ENCODE measurements at regions not wholly inside any gene's neighbourhood (a gene's known extent, or its start where the extent isn't known, plus 50 kb on each side); places are given as distances from the start of the nearest gene placed in this dataset.
"Not testable (repeated sequence)": the region's sequence is repeated elsewhere in the genome, so short reads cannot be mapped to it uniquely, and the experiment has no call there.

DNA sequence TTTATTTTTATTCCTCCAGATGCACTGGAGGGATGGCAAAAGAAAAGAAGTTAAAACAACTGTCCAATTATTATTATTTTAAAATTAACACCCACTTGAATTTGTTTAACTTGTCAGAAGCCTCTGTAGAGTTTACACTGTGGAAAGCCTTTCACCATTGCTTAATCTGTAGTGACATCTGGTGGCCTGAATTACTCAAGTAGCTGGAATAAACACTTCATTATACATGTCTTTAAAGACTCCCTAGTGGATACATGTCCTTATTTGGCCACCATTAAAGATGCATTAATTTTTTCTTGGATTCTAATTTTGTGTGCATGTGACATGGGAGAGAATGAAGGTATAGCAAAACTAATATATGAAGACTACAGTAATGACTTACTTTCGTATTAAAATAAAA lies 1496.5 kb downstream of the FAM181B start:
- Mint-ChIP-seq H3K4me3 (no peak overlapping the region), H3K36me3 (no peaks in the 10 kb centered on the region), H3K27ac (no peak overlapping the region), H3K9me3 (peaks cover 0 to 6% (median 3%) of the 10 kb centered on the region in 8 donors), H3K4me1 (no peaks in the 10 kb centered on the region), H3K27me3 (no peaks in the 10 kb centered on the region)
- Histone ChIP-seq H3K27ac (ENCODE audit: low read depth, low read length) (no peak overlapping the region), H3K9me3 (ENCODE audit: control insufficient read depth in 1 of 2, low read length in 2 of 2) (no peaks in the 10 kb centered on the region), H3K27me3 (ENCODE audit: insufficient read depth, low read length) (no peaks in the 10 kb centered on the region), H3K4me3 (ENCODE audit: low read length in 2 of 2) (no peak overlapping the region), H3K36me3 (ENCODE audit: insufficient read depth, low read length) (no peaks in the 10 kb centered on the region), H3K4me1 (ENCODE audit: insufficient read depth, low read length) (no peaks in the 10 kb centered on the region)
- DNase-seq = no peak
- POLR2A ChIA-PET (ENCODE audit: partially characterized antibody) = no interaction called here
- intact Hi-C loops (cut with micrococcal nuclease) = no loop called here
- CTCF ChIA-PET (ENCODE audit: partially characterized antibody) = no interaction called here

DNA sequence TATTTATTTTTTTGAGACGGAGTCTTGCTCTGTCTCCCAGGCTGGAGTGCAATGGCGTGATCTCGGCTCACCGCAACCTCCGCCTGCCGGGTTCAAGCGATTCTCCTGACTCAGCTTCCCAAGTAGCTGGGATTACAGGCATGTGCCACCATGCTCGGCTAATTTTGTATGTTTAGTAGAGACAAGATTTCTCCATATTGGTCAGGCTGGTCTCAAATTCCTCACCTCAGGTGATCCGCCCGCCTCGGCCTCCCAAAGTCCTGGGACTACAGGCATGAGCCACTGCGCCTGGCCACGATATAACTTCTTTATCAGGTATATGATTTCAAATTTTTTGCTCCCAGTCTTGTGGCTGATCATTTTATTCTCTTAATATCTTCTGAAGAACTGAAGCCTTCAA lies 1506.3 kb downstream of the FAM181B start:
- H3K36me3 Mint-ChIP-seq; H3K9me3 ChIP-seq (ENCODE audit: control insufficient read depth in 1 of 2, low read length in 2 of 2); intact Hi-C loops (cut with micrococcal nuclease); DNase-seq; H3K27ac Mint-ChIP-seq; CTCF ChIA-PET (ENCODE audit: partially characterized antibody); H3K27me3 ChIP-seq (ENCODE audit: insufficient read depth, low read length); H3K36me3 ChIP-seq (ENCODE audit: insufficient read depth, low read length); H3K4me1 ChIP-seq (ENCODE audit: insufficient read depth, low read length); H3K4me1 Mint-ChIP-seq; H3K27me3 Mint-ChIP-seq; H3K9me3 Mint-ChIP-seq; H3K4me3 Mint-ChIP-seq; H3K4me3 ChIP-seq (ENCODE audit: low read length in 2 of 2); POLR2A ChIA-PET (ENCODE audit: partially characterized antibody); H3K27ac ChIP-seq (ENCODE audit: low read depth, low read length): not testable (repeated sequence)

DNA sequence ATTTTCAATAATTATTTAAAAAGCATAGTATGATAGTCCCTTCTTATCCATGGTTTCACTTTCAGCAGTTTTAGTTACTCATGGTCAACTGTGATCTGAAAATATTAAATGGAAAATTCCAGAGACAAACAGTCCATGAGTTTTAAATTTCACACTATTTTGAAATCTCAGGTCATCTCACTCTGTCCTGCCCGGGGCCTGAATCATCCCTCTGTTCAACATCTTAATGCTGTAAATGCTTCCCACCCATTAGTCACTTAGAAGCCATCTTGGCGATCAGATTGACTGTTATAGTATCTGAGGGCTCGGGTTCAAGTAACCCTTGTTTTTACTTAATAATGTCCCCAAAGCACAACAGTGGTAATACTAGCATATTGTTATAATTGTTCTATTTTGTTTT lies 1509.3 kb downstream of the FAM181B start:
- H3K27me3 ChIP-seq (ENCODE audit: insufficient read depth, low read length) = no peaks in the 10 kb centered on the region
- H3K4me1 ChIP-seq (ENCODE audit: insufficient read depth, low read length) = no peaks in the 10 kb centered on the region
- H3K4me3 ChIP-seq (ENCODE audit: low read length in 2 of 2) = no peak overlapping the region
- Mint-ChIP-seq H3K4me3 (no peak overlapping the region), H3K36me3 (no peaks in the 10 kb centered on the region), H3K27me3 (no peaks in the 10 kb centered on the region), H3K4me1 (no peaks in the 10 kb centered on the region), H3K27ac (no peak overlapping the region), H3K9me3 (peaks cover 0 to 10% (median 5%) of the 10 kb centered on the region in 8 donors)
- POLR2A ChIA-PET (ENCODE audit: partially characterized antibody) = no interaction called here
- H3K9me3 ChIP-seq (ENCODE audit: control insufficient read depth in 1 of 2, low read length in 2 of 2) = no peaks in the 10 kb centered on the region
- H3K36me3 ChIP-seq (ENCODE audit: insufficient read depth, low read length) = no peaks in the 10 kb centered on the region
- CTCF ChIA-PET (ENCODE audit: partially characterized antibody) = no interaction called here
- no peak overlapping the region for H3K27ac ChIP-seq (ENCODE audit: low read depth, low read length)
- intact Hi-C loops (cut with micrococcal nuclease) = no loop called here
- no peak for DNase-seq

DNA sequence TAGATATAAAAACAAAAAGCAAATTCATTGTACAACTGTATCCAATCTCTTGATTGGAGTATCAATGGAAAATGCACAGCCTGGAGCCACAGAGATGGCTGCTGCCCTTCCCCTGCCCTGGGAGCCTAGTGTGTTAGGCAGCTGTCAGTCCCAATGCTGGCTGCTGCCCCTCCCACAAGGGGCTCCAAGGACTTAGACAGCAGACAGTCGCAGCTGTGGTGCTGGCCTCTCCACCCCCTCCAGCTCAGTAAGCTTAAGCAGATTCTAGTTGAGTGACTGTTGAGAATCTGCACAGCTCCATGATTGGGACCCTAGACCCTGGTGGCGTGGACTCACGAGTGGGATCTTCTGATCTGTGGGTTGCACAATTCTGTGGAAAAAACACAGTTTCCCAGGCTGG lies 1511.2 kb downstream of the FAM181B start:
- CTCF ChIA-PET (ENCODE audit: partially characterized antibody) = no interaction called here

DNA sequence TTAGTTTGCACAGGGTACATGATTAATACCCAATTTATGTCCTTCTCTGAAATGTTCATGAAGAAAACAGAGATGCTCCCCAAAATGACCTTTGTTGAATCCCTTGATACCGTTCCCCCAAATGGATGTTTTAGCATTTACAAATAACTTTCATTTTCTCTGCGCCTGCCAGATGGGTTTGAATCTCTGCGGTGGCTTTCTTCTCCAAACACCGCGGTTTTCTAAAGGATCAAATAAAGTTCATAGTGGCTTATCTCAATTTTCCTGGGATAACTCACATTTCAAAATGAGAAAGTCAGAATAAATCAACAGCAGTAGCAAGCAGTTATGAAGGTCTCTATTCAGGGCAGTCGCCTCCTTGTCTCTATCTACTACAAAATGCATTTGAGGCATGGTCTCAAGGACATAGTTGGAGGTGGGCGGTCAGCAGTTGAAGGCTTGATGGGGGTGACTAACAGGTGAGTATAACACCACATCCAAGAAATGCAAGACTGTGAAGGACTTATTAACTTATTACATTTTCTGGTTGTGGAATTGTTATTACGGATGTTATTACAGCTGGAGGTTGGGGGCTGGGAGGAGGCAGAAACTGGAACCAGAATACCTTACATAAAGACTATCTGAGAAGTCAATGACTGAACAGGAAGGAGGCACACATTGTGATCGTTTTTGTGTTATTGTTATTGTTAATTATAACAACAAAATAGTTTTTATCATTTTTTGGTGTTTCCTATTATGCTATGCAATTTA lies 1513.3 kb downstream of the FAM181B start:
- no peak for DNase-seq
- H3K4me3 Mint-ChIP-seq = no peak overlapping the region
- H3K4me1 Mint-ChIP-seq = no peaks in the 10 kb centered on the region
- no peaks in the 10 kb centered on the region for H3K36me3 Mint-ChIP-seq
- POLR2A ChIA-PET (ENCODE audit: partially characterized antibody) = no interaction called here
- CTCF ChIA-PET (ENCODE audit: partially characterized antibody) = no interaction called here
- intact Hi-C loops (cut with micrococcal nuclease) = no loop called here
- Histone ChIP-seq H3K27me3 (ENCODE audit: insufficient read depth, low read length) (no peaks in the 10 kb centered on the region), H3K9me3 (ENCODE audit: control insufficient read depth in 1 of 2, low read length in 2 of 2) (peaks cover 0 to 4% of the 10 kb centered on the region in 2 donors), H3K4me1 (ENCODE audit: insufficient read depth, low read length) (no peaks in the 10 kb centered on the region), H3K4me3 (ENCODE audit: low read length in 2 of 2) (no peak overlapping the region), H3K36me3 (ENCODE audit: insufficient read depth, low read length) (no peaks in the 10 kb centered on the region), H3K27ac (ENCODE audit: low read depth, low read length) (no peak overlapping the region)
- peaks cover 0 to 14% (median 5%) of the 10 kb centered on the region in 8 donors for H3K9me3 Mint-ChIP-seq
- H3K27ac Mint-ChIP-seq = no peak overlapping the region
- no peaks in the 10 kb centered on the region for H3K27me3 Mint-ChIP-seq

More for the DNA sequence above, 1511.2 kb downstream of the FAM181B start:
- no peak overlapping the region for H3K4me3 Mint-ChIP-seq
- Histone ChIP-seq H3K4me3 (ENCODE audit: low read length in 2 of 2) (no peak overlapping the region), H3K27ac (ENCODE audit: low read depth, low read length) (no peak overlapping the region), H3K27me3 (ENCODE audit: insufficient read depth, low read length) (no peaks in the 10 kb centered on the region), H3K9me3 (ENCODE audit: control insufficient read depth in 1 of 2, low read length in 2 of 2) (no peaks in the 10 kb centered on the region), H3K36me3 (ENCODE audit: insufficient read depth, low read length) (no peaks in the 10 kb centered on the region), H3K4me1 (ENCODE audit: insufficient read depth, low read length) (no peaks in the 10 kb centered on the region)
- intact Hi-C loops (cut with micrococcal nuclease) = no loop called here
- H3K36me3 Mint-ChIP-seq = no peaks in the 10 kb centered on the region
- H3K27me3 Mint-ChIP-seq = no peaks in the 10 kb centered on the region
- no peak overlapping the region for H3K27ac Mint-ChIP-seq
- H3K4me1 Mint-ChIP-seq = no peaks in the 10 kb centered on the region
- no peak for DNase-seq
- peaks cover 0 to 12% (median 5%) of the 10 kb centered on the region in 8 donors for H3K9me3 Mint-ChIP-seq
- POLR2A ChIA-PET (ENCODE audit: partially characterized antibody) = no interaction called here

DNA sequence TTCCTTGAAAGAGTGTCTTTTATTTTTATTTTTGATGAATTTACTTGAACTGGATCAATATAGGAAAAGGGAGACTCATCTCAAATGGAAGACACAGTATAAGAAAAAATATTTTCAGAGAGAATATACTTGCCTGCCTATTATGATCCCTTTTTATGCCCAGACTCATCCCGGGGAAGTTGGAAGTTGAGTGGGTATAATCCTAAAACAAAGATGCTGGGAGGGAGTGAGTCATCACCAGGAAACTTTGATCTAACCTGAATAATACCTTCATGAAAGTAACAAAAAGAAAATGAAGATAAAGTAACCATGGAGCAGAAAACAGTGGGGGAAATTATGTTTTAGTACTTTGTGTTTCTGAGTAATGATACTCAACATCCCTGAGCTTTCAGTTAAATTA lies 1514.0 kb downstream of the FAM181B start:
- Mint-ChIP-seq H3K9me3 (peaks cover 0 to 18% (median 7%) of the 10 kb centered on the region in 8 donors), H3K36me3 (no peaks in the 10 kb centered on the region), H3K4me1 (no peaks in the 10 kb centered on the region), H3K4me3 (no peak overlapping the region), H3K27me3 (no peaks in the 10 kb centered on the region), H3K27ac (no peak overlapping the region)
- Histone ChIP-seq H3K27me3 (ENCODE audit: insufficient read depth, low read length) (no peaks in the 10 kb centered on the region), H3K36me3 (ENCODE audit: insufficient read depth, low read length) (no peaks in the 10 kb centered on the region), H3K4me1 (ENCODE audit: insufficient read depth, low read length) (no peaks in the 10 kb centered on the region), H3K4me3 (ENCODE audit: low read length in 2 of 2) (no peak overlapping the region), H3K27ac (ENCODE audit: low read depth, low read length) (no peak overlapping the region), H3K9me3 (ENCODE audit: control insufficient read depth in 1 of 2, low read length in 2 of 2) (peaks cover 0 to 4% of the 10 kb centered on the region in 2 donors)
- intact Hi-C loops (cut with micrococcal nuclease) = no loop called here
- ChIA-PET POLR2A (ENCODE audit: partially characterized antibody) (no interaction called here), CTCF (ENCODE audit: partially characterized antibody) (no interaction called here)
- no peak for DNase-seq

DNA sequence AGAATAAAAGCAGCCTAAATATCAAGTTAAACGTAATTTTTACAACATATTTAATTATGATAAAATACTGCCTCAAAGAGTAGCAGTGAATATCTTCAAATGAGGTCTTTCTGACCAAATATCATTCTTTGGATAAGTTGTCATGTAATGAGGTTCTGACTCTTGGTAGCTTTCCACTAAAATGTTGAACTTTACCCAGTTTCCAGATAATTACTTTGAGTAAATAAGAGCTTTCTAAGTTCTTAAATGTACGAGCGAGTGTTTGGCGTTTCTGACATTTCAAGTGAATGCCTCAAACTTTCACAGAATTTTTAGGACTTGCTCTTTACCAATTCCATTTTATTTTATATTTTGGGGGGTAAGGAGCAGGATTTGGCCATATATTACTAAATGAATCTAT lies 1515.2 kb downstream of the FAM181B start:
- no peak overlapping the region for H3K27ac ChIP-seq (ENCODE audit: low read depth, low read length)
- H3K27me3 ChIP-seq (ENCODE audit: insufficient read depth, low read length) = no peaks in the 10 kb centered on the region
- intact Hi-C loops (cut with micrococcal nuclease) = no loop called here
- no peak overlapping the region for H3K4me3 Mint-ChIP-seq
- H3K4me3 ChIP-seq (ENCODE audit: low read length in 2 of 2) = no peak overlapping the region
- H3K36me3 Mint-ChIP-seq = no peaks in the 10 kb centered on the region
- CTCF ChIA-PET (ENCODE audit: partially characterized antibody) = no interaction called here
- no peaks in the 10 kb centered on the region for H3K36me3 ChIP-seq (ENCODE audit: insufficient read depth, low read length)
- no peaks in the 10 kb centered on the region for H3K4me1 Mint-ChIP-seq
- POLR2A ChIA-PET (ENCODE audit: partially characterized antibody) = no interaction called here
- peaks cover 0 to 22% (median 8%) of the 10 kb centered on the region in 8 donors for H3K9me3 Mint-ChIP-seq
- no peaks in the 10 kb centered on the region for H3K27me3 Mint-ChIP-seq
- no peak overlapping the region for H3K27ac Mint-ChIP-seq
- no peak for DNase-seq
- H3K9me3 ChIP-seq (ENCODE audit: control insufficient read depth in 1 of 2, low read length in 2 of 2) = peaks cover 0 to 4% of the 10 kb centered on the region in 2 donors
- no peaks in the 10 kb centered on the region for H3K4me1 ChIP-seq (ENCODE audit: insufficient read depth, low read length)

DNA sequence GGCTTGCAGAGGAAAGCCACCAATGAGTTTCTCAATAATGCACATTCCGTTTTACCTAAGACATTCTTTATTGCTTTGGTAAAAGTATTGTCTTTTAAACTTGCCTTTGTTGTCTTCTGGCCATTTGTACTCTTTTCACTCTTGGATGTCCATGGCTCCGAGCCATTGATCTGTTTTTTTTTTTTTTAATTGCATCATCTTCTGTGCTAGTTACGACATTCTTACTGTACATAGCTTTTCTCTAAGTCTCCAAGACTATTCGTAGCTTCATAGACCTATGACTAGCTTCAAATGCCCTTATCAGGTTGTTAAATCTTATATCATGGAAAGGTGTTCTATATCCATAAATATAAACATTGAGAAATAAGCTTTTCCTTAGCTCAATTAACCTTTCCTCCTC lies 1522.6 kb downstream of the FAM181B start:
- CTCF ChIA-PET (ENCODE audit: partially characterized antibody) = no interaction called here
- H3K4me3 Mint-ChIP-seq = no peak overlapping the region

More for the DNA sequence above, 1522.6 kb downstream of the FAM181B start:
- POLR2A ChIA-PET (ENCODE audit: partially characterized antibody) = no interaction called here
- Mint-ChIP-seq H3K9me3 (peaks cover 0 to 23% (median 7%) of the 10 kb centered on the region in 8 donors), H3K36me3 (no peaks in the 10 kb centered on the region), H3K4me1 (no peaks in the 10 kb centered on the region), H3K27me3 (no peaks in the 10 kb centered on the region), H3K27ac (no peak overlapping the region)
- Histone ChIP-seq H3K27me3 (ENCODE audit: insufficient read depth, low read length) (no peaks in the 10 kb centered on the region), H3K4me3 (ENCODE audit: low read length in 2 of 2) (no peak overlapping the region), H3K4me1 (ENCODE audit: insufficient read depth, low read length) (no peaks in the 10 kb centered on the region), H3K9me3 (ENCODE audit: control insufficient read depth in 1 of 2, low read length in 2 of 2) (no peaks in the 10 kb centered on the region), H3K36me3 (ENCODE audit: insufficient read depth, low read length) (no peaks in the 10 kb centered on the region), H3K27ac (ENCODE audit: low read depth, low read length) (no peak overlapping the region)
- DNase-seq = no peak
- intact Hi-C loops (cut with micrococcal nuclease) = no loop called here

Data from CD4-positive, alpha-beta memory T cell (primary cell).